22Rv1 (cell line): ENCODE measurements at regions not wholly inside any gene's neighbourhood (a gene's known extent, or its start where the extent isn't known, plus 50 kb on each side); places are given as distances from the start of the nearest gene placed in this dataset.

Source experiments
- ZFX ChIP-seq: fragments of 450-650 bp; IDR thresholded peaks from 2 replicates; pipeline ENCODE4 v1.6.1; 2017; ENCODE audit warnings: antibody characterized with exemption, borderline replicate concordance
- TF ChIP-seq, protein P1 (sequence below): fragments of 450-650 bp; IDR thresholded peaks from 2 replicates; pipeline ENCODE4 v1.5.1; 2017; ENCODE audit warnings: mild to moderate bottlenecking

DNA sequence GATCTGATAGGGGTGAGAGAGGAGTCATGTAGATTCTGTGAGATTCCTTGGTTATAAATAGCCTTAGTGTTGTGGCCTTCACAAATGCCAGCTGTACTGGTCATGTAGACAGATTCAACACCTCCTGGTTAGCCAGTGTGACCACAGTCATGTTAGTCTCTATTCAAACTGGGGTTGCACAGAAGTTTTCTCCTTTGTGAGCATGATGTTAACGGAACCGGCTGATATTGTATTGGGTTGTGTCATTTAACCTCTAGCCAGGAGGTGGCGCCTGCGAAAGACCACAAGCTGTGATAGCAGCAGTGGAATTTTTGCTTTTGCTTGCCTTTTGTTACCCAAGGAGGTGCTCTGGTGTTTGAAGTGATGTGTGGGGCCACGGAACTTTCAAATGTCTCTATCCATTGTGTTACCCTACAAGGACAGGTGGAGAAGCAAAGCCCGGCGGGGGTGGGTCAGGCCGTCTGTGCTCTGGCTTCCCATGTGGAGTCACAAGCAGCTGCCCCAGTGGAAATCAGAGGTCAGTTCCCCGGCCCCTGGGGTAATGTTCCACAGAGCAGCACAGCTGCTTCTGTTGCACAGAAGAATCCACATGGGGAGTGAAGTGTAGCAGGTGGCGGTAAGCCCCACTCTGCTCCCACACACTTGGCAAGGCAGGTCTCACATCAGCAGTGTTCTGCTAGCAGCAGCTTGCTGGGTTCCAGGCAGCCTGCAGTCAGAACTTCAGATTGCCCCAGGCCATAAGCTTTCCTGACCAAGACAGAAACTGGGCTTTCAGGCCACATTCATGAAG, 112.6 kb downstream of the ADAMTS1 start:
- TF ChIP-seq, protein P1, sequence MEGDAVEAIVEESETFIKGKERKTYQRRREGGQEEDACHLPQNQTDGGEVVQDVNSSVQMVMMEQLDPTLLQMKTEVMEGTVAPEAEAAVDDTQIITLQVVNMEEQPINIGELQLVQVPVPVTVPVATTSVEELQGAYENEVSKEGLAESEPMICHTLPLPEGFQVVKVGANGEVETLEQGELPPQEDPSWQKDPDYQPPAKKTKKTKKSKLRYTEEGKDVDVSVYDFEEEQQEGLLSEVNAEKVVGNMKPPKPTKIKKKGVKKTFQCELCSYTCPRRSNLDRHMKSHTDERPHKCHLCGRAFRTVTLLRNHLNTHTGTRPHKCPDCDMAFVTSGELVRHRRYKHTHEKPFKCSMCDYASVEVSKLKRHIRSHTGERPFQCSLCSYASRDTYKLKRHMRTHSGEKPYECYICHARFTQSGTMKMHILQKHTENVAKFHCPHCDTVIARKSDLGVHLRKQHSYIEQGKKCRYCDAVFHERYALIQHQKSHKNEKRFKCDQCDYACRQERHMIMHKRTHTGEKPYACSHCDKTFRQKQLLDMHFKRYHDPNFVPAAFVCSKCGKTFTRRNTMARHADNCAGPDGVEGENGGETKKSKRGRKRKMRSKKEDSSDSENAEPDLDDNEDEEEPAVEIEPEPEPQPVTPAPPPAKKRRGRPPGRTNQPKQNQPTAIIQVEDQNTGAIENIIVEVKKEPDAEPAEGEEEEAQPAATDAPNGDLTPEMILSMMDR = peak; percentile 89
- no peak for TF ChIP-seq ZFX
